Endothelial cell of umbilical vein (primary cell): ENCODE measurements at regions not wholly inside any gene's neighbourhood (a gene's known extent, or its start where the extent isn't known, plus 50 kb on each side); places are given as distances from the start of the nearest gene placed in this dataset.

Source experiments
- EZH2 ChIP-seq: IDR thresholded peaks from 2 replicates; pipeline ENCODE4 v1.6.1; 2012; ENCODE audit warnings: borderline replicate concordance, low read depth, mild to moderate bottlenecking, moderate library complexity, low read length, inconsistent platforms; ENCODE audit not compliant: severe bottlenecking
- GATA2 ChIP-seq: IDR thresholded peaks from 2 replicates; pipeline ENCODE4 v1.7.0; 2011; ENCODE audit warnings: low read depth, mild to moderate bottlenecking, moderate library complexity, mixed read lengths, low read length; ENCODE audit not compliant: insufficient read length, insufficient read depth
- POLR2A ChIP-seq: IDR thresholded peaks from 2 replicates; pipeline ENCODE4 v1.6.1; 2012; ENCODE audit warnings: low read depth, mild to moderate bottlenecking, control low read depth, low read length
- POLR2AphosphoS5 ChIP-seq: IDR thresholded peaks from 2 replicates; pipeline ENCODE4 v1.6.1; 2012; ENCODE audit warnings: low read depth, mild to moderate bottlenecking, control low read depth, low read length, moderate library complexity; ENCODE audit not compliant: insufficient read depth
- TF ChIP-seq, protein P1 (sequence below), 2 donors: IDR thresholded peaks; 1 replicate in 1 of 2; 2 replicates in 1 of 2; pipeline ENCODE4 v1.5.1; 2011; ENCODE audit warnings: low read length in 2 of 2, mild to moderate bottlenecking in 2 of 2, moderate library complexity in 2 of 2, control low read depth in 1 of 2, inconsistent platforms in 1 of 2, low read depth in 1 of 2; ENCODE audit not compliant: insufficient read depth in 1 of 2; ENCODE audit errors: extremely low read depth in 1 of 2
- TF ChIP-seq, protein P2 (sequence below): IDR thresholded peaks from 2 replicates; pipeline ENCODE4 v1.6.1; 2011; ENCODE audit not compliant: insufficient read depth, insufficient read length

DNA sequence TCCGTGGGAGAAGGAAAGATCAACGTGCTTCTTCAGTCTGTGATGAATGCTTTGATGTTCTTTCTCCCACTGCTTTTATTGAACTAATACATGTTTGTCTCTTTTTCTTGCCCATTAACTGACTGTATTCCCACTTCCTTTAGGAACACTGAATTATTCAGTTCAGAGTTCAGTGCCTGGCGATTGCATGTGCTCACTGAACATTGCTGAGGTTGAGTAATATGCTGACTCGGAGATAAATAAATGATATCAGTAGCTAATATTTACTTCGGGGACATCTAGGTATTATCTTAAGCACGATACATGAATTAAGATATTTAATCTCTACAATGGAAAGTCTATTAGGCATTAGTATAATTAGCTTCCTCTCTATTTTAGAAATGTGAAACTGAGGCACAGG, 102.3 kb upstream of the OR5AK2 start:
- TF ChIP-seq GATA2 (no peak), POLR2A (no peak), POLR2AphosphoS5 (no peak), EZH2 (no peak)
- TF ChIP-seq, protein P1, sequence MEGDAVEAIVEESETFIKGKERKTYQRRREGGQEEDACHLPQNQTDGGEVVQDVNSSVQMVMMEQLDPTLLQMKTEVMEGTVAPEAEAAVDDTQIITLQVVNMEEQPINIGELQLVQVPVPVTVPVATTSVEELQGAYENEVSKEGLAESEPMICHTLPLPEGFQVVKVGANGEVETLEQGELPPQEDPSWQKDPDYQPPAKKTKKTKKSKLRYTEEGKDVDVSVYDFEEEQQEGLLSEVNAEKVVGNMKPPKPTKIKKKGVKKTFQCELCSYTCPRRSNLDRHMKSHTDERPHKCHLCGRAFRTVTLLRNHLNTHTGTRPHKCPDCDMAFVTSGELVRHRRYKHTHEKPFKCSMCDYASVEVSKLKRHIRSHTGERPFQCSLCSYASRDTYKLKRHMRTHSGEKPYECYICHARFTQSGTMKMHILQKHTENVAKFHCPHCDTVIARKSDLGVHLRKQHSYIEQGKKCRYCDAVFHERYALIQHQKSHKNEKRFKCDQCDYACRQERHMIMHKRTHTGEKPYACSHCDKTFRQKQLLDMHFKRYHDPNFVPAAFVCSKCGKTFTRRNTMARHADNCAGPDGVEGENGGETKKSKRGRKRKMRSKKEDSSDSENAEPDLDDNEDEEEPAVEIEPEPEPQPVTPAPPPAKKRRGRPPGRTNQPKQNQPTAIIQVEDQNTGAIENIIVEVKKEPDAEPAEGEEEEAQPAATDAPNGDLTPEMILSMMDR (IDR thresholded peaks at IDR 0.05; ENCODE audit: extremely low read depth in 1 of 2, insufficient read depth in 1 of 2, low read depth in 1 of 2, low read length in 2 of 2) = no peak
- TF ChIP-seq, protein P2, sequence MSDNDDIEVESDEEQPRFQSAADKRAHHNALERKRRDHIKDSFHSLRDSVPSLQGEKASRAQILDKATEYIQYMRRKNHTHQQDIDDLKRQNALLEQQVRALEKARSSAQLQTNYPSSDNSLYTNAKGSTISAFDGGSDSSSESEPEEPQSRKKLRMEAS = no peak
